Left lung (tissue), 4 donors: ENCODE measurements at regions not wholly inside any gene's neighbourhood (a gene's known extent, or its start where the extent isn't known, plus 50 kb on each side); places are given as distances from the start of the nearest gene placed in this dataset.
"Not testable (repeated sequence)": the region's sequence is repeated elsewhere in the genome, so short reads cannot be mapped to it uniquely, and the experiment has no call there.

ENCODE experiments used
- ATAC-seq: fragments of 200-7000 bp; cut with Tn5 transposase; one replicate; pipeline ENCODE4 v1.9.1; 2020; ENCODE audit warnings: moderate library complexity
- DNase-seq, 4 donors: peaks; one replicate each; pipeline ENCODE4 v3.0.0-alpha.2; 2013 to 2020
- H3K27ac ChIP-seq, 2 donors: fragments of 200-600 bp; sonication (generic) in 1 of 2; one replicate each; pipeline versions ENCODE4 v1.5.0 to v1.8.0; 2020 to 2021
- H3K27me3 ChIP-seq, 2 donors: fragments of 200-600 bp; sonication (generic) in 1 of 2; one replicate each; pipeline versions ENCODE4 v1.5.0 to v1.8.0; 2020 to 2021
- H3K36me3 ChIP-seq, 2 donors: fragments of 200-600 bp; sonication (generic) in 1 of 2; one replicate each; pipeline versions ENCODE4 v1.5.0 to v1.8.0; 2020 to 2021
- H3K4me1 ChIP-seq, 2 donors: fragments of 200-600 bp; one replicate each; pipeline ENCODE4 v1.8.0; 2021
- H3K4me3 ChIP-seq, 2 donors: fragments of 200-600 bp; sonication (generic) in 1 of 2; one replicate each; pipeline versions ENCODE4 v1.5.0 to v1.8.0; 2020 to 2021; ENCODE audit warnings: mild to moderate bottlenecking in 1 of 2
- H3K9me3 ChIP-seq, 2 donors: fragments of 200-600 bp; sonication (generic) in 1 of 2; one replicate each; pipeline versions ENCODE4 v1.5.0 to v1.8.0; 2020 to 2021
- intact Hi-C, 2 donors: fragments of 100-400 bp; cut with DNase I; formaldehyde crosslinking; loops; one replicate each; pipeline versions ENCODE4 v1.11.2 to v1.14.2; 2022
- TF ChIP-seq, protein P1 (sequence below), 2 donors: fragments of 200-600 bp; sonication (generic) in 1 of 2; IDR thresholded peaks; one replicate each; pipeline versions ENCODE4 v1.5.0 to v1.8.0; 2021; ENCODE audit warnings: antibody characterized with exemption in 2 of 2
- donor health status: DM: no; HTN: yes; CAD: no.
- donor health status: DM: no; HTN: no; CAD: no.

- Histone ChIP-seq H3K36me3 (no peaks in the 10 kb centered on the region), H3K4me1 (no peaks in the 10 kb centered on the region), H3K9me3 (no peaks in the 10 kb centered on the region), H3K27me3 (no peaks in the 10 kb centered on the region), H3K27ac (no peak overlapping the region), H3K4me3 (no peak overlapping the region)
- intact Hi-C loops: no loop called here
- TF ChIP-seq, protein P1, sequence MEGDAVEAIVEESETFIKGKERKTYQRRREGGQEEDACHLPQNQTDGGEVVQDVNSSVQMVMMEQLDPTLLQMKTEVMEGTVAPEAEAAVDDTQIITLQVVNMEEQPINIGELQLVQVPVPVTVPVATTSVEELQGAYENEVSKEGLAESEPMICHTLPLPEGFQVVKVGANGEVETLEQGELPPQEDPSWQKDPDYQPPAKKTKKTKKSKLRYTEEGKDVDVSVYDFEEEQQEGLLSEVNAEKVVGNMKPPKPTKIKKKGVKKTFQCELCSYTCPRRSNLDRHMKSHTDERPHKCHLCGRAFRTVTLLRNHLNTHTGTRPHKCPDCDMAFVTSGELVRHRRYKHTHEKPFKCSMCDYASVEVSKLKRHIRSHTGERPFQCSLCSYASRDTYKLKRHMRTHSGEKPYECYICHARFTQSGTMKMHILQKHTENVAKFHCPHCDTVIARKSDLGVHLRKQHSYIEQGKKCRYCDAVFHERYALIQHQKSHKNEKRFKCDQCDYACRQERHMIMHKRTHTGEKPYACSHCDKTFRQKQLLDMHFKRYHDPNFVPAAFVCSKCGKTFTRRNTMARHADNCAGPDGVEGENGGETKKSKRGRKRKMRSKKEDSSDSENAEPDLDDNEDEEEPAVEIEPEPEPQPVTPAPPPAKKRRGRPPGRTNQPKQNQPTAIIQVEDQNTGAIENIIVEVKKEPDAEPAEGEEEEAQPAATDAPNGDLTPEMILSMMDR (IDR thresholded peaks at IDR 0.05): no peak
- no peak for DNase-seq
- ATAC-seq: no peak
These were observed 1057.0 kb upstream of the SLIT2 start for GRCh38 chr4:19194672-19195071.

DNA sequence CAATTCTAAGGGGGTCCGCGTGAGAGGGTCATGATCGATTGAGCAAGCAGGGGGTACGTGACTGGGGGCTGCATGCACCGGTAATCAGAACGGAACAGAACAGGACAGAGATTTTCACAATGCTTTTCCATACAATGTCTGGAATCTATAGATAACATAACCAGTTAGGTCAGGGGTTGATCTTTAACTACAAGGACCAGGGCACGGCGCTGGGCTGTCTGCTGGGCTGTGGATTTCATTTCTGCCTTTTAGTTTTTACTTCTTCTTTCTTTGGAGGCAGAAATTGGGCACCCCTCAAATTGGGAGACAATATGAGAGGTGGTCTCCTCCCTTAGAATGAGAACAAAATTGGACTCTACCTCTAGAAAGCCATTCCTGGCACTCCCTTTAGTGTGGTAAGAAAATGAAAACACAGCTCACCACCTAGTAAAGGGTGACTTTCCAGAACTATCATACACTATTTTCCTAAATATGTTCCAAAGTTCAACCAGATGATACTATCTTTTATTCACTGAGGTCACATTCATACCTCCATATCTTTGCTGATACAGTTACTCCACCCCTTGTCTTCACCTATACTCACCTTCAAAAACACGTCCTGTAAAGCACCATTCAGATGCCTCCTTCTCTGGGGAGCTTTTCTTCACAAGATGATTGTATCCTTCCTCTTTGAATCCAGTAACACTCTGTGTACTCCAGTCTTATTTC lies 1058.3 kb upstream of the SLIT2 start:
- TF ChIP-seq, protein P1 (IDR thresholded peaks at IDR 0.05): no peak
- no peak for ATAC-seq
- intact Hi-C loops: no loop called here
- Histone ChIP-seq H3K4me1 (no peaks in the 10 kb centered on the region), H3K36me3 (no peaks in the 10 kb centered on the region), H3K4me3 (no peak overlapping the region), H3K27me3 (no peaks in the 10 kb centered on the region), H3K27ac (no peak overlapping the region), H3K9me3 (no peaks in the 10 kb centered on the region)
- DNase-seq: no peak

- no peak overlapping the region for H3K4me3 ChIP-seq
- no peaks in the 10 kb centered on the region for H3K4me1 ChIP-seq
- DNase-seq (no peak), ATAC-seq (no peak)
- no peaks in the 10 kb centered on the region for H3K9me3 ChIP-seq
- no peaks in the 10 kb centered on the region for H3K36me3 ChIP-seq
- H3K27me3 ChIP-seq: no peaks in the 10 kb centered on the region
- TF ChIP-seq, protein P1 (IDR thresholded peaks at IDR 0.05): no peak
- intact Hi-C loops: no loop called here
- H3K27ac ChIP-seq: no peak overlapping the region
These were observed 1059.6 kb upstream of the SLIT2 start for GRCh38 chr4:19191979-19192650.

- Histone ChIP-seq H3K4me3 (no peak overlapping the region), H3K36me3 (no peaks in the 10 kb centered on the region), H3K27me3 (no peaks in the 10 kb centered on the region), H3K4me1 (no peaks in the 10 kb centered on the region), H3K9me3 (no peaks in the 10 kb centered on the region), H3K27ac (no peak overlapping the region)
- intact Hi-C loops: no loop called here
- DNase-seq: no peak
- TF ChIP-seq, protein P1 (IDR thresholded peaks at IDR 0.05): no peak
- no peak for ATAC-seq
These were observed 1064.0 kb upstream of the SLIT2 start for GRCh38 chr4:19187691-19188090.

DNA sequence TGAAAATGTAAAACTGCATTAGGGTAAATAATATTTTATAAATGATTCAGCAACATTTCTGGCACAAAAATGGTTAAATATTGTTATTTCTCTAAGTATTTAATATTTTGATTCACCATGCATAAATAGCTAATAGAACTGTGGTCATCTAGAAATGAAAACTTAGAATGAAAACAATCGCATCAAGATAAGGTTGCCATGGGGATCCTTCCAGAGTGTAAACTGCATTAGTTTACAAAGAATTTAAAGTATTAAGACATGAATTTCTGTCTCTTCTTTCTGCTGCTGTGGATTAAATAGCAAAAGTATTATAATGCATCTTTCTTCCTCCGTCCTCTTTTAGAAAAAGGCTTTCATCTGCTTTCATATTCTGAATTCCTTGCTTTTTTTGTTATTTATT lies 1064.6 kb upstream of the SLIT2 start:
- ATAC-seq (no peak), DNase-seq (peak in 2 of 4 donors; percentile 55 to 69)
- no peaks in the 10 kb centered on the region for H3K27me3 ChIP-seq
- H3K4me1 ChIP-seq: no peaks in the 10 kb centered on the region
- no peaks in the 10 kb centered on the region for H3K9me3 ChIP-seq
- H3K27ac ChIP-seq: no peak overlapping the region
- intact Hi-C loops: no loop called here
- no peaks in the 10 kb centered on the region for H3K36me3 ChIP-seq
- no peak overlapping the region for H3K4me3 ChIP-seq
- TF ChIP-seq, protein P1 (IDR thresholded peaks at IDR 0.05): no peak

GRCh38 chr4:19181631-19182030 lies 1070.1 kb upstream of the SLIT2 start:
- DNase-seq, H3K36me3 ChIP-seq, H3K27me3 ChIP-seq, H3K4me3 ChIP-seq, ATAC-seq, H3K9me3 ChIP-seq, H3K4me1 ChIP-seq, H3K27ac ChIP-seq, intact Hi-C loops: not testable (repeated sequence)
